Memory B cell (primary cell): ENCODE measurements at regions not wholly inside any gene's neighbourhood (a gene's known extent, or its start where the extent isn't known, plus 50 kb on each side); places are given as distances from the start of the nearest gene placed in this dataset.

Source experiments
- ATAC-seq: fragments of 150-1000 bp; cut with Tn5 transposase; 2 replicates; pipeline ENCODE4 v1.10.0; 2021; ENCODE audit warnings: low read depth, mild to moderate bottlenecking, moderate library complexity
- DNase-seq, 2 donors: peaks; one replicate each; pipeline ENCODE4 v3.0.0; 2022; ENCODE audit warnings: low spot score in 2 of 2
- H3K27ac Mint-ChIP-seq: one replicate; pipeline ENCODE4 v1.8.0; 2022; ENCODE audit warnings: mild to moderate bottlenecking, moderate library complexity, mixed read lengths
- H3K27me3 Mint-ChIP-seq: one replicate; pipeline ENCODE4 v1.8.0; 2022; ENCODE audit warnings: mixed read lengths
- H3K36me3 Mint-ChIP-seq: one replicate; pipeline ENCODE4 v1.8.0; 2022; ENCODE audit warnings: mild to moderate bottlenecking, mixed read lengths
- H3K4me1 Mint-ChIP-seq: one replicate; pipeline ENCODE4 v1.8.0; 2022; ENCODE audit warnings: mixed read lengths
- H3K4me3 Mint-ChIP-seq: one replicate; pipeline ENCODE4 v1.8.0; 2022; ENCODE audit warnings: mild to moderate bottlenecking, moderate library complexity, mixed read lengths
- H3K9me3 Mint-ChIP-seq: one replicate; pipeline ENCODE4 v1.8.0; 2022; ENCODE audit warnings: mixed read lengths

DNA sequence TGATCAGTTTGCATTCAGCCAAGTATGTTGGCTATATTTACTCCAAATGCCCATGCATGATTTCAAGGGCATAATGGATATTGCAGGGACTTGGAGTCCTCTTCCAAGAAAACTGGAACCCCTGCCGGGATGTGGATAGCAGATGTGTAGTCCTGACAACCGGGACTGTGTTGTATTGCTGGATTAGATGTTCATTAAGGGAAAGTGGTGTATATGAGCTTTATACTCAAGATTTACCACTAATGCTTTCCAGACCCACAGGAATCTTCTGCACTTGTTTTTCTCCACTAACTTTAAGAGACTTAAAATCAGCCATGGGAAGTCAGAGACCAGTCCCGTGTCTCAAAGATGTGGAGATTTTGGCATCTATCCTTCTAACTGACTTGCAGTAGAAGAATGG lies 770.9 kb downstream of the HDGFL1 start:
- ATAC-seq, result no peak
- Mint-ChIP-seq H3K9me3 (peaks cover 10% of the 10 kb centered on the region), H3K27me3 (no peaks in the 10 kb centered on the region)

DNA sequence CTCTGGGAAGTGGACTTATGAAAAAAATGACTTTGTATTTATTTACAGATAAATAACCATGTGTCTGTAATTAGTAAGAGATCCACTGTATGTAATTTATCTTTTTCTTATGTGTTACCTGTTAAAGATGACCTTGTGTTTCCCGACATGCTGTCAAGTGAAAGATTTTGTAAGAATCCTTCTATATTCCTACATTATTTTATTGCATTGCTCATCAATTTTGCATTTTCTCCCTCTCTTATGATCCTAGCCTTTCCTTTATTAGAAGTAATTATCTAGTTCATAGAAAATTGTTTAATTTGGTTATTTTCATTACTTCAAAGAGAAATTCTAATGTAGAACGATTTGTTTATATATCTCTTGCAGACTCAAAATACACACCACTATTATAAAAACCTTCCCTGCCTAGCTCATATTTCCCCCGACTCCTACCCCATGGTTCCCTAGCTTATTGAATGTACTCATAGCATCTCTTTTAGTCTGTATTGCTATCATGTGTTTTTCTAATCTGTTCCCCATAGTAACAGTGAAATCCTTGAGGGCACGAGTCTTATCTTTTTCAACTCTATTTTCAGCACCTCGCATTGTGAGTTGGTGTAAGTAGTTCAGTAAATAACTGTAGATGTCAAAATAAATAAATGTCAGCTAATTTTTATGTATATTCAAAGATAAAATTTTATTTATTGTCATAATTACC lies 774.4 kb downstream of the HDGFL1 start:
- ATAC-seq (no peak), DNase-seq (no peak)
- Mint-ChIP-seq H3K27me3 (no peaks in the 10 kb centered on the region), H3K4me3 (no peak overlapping the region), H3K4me1 (no peaks in the 10 kb centered on the region), H3K9me3 (peaks cover 5% of the 10 kb centered on the region), H3K27ac (no peak overlapping the region), H3K36me3 (no peaks in the 10 kb centered on the region)

More for the DNA sequence above, 770.9 kb downstream of the HDGFL1 start:
- H3K4me3 Mint-ChIP-seq, result no peak overlapping the region
- no peak for DNase-seq
- H3K36me3 Mint-ChIP-seq, result no peaks in the 10 kb centered on the region
- H3K27ac Mint-ChIP-seq, result no peak overlapping the region
- no peaks in the 10 kb centered on the region for H3K4me1 Mint-ChIP-seq

GRCh38 chr6:23348185-23348584 lies 777.8 kb upstream of the NRSN1 start:
- H3K4me1 Mint-ChIP-seq, result no peaks in the 10 kb centered on the region
- ATAC-seq, result no peak
- no peak overlapping the region for H3K27ac Mint-ChIP-seq
- H3K4me3 Mint-ChIP-seq, result no peak overlapping the region
- H3K36me3 Mint-ChIP-seq, result no peaks in the 10 kb centered on the region
- H3K27me3 Mint-ChIP-seq, result no peaks in the 10 kb centered on the region
- no peak for DNase-seq
- H3K9me3 Mint-ChIP-seq, result peaks cover 6% of the 10 kb centered on the region

DNA sequence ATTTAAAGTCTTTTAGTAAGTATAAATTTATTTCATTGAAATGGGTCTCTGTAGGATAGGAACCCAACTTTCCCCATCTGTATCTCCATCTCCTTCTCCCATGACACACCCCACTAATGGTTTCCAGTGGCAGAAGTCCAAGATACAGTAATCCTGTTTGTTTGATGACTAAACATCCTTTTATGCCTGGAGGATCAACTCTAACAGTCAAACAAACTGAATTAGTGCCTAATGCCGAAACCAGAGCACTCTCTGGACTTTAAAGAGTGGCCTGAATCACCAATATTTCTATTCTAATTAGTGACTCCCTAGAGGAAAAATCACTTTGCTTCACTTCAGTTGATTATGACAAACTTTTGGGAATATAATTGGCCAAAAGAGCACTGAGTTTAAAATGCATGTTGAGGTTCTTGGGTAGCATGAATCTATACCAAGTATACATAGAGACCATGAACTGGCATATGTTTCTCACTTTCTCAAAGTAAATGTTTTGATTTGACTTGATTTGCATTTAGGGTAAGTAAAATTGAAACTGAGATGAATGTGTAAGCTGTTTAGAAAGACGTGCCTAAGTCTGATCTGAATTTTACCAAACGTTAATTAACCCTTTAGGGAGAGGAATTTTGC lies 776.4 kb upstream of the NRSN1 start:
- peaks cover 3% of the 10 kb centered on the region for H3K9me3 Mint-ChIP-seq
- H3K36me3 Mint-ChIP-seq, result no peaks in the 10 kb centered on the region
- H3K27ac Mint-ChIP-seq, result no peak overlapping the region
- no peak overlapping the region for H3K4me3 Mint-ChIP-seq
- ATAC-seq (no peak), DNase-seq (no peak)
- no peaks in the 10 kb centered on the region for H3K4me1 Mint-ChIP-seq
- H3K27me3 Mint-ChIP-seq, result no peaks in the 10 kb centered on the region

- no peak for ATAC-seq
- H3K36me3 Mint-ChIP-seq, result no peaks in the 10 kb centered on the region
- H3K4me3 Mint-ChIP-seq, result no peak overlapping the region
- DNase-seq, result no peak
- no peaks in the 10 kb centered on the region for H3K27me3 Mint-ChIP-seq
- no peak overlapping the region for H3K27ac Mint-ChIP-seq
- no peaks in the 10 kb centered on the region for H3K4me1 Mint-ChIP-seq
- H3K9me3 Mint-ChIP-seq, result peaks cover 3% of the 10 kb centered on the region
Observed at GRCh38 chr6:23350752-23351453, 775.1 kb upstream of the NRSN1 start.

DNA sequence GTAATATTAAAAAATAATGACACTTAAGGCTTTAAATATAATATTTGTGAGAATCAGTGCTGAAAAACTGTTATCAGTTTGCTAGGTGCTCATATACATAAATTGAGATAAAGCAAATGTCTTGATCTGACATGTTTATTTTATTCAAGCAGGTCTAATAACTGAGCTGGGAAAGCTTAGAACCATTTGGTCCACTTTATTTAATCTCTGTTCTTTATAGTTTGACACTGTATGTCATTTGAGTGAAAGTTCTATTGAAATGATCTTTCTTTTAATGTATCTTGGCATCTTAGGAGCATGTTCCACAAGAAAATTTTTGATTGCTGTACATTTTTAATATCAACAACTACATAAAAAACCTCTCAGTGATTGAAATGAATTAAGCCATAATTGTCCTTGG lies 772.0 kb upstream of the NRSN1 start:
- Mint-ChIP-seq H3K36me3 (no peaks in the 10 kb centered on the region), H3K27ac (no peak overlapping the region), H3K9me3 (peaks cover 5% of the 10 kb centered on the region), H3K4me3 (no peak overlapping the region), H3K4me1 (no peaks in the 10 kb centered on the region), H3K27me3 (no peaks in the 10 kb centered on the region)
- ATAC-seq (no peak), DNase-seq (no peak)

DNA sequence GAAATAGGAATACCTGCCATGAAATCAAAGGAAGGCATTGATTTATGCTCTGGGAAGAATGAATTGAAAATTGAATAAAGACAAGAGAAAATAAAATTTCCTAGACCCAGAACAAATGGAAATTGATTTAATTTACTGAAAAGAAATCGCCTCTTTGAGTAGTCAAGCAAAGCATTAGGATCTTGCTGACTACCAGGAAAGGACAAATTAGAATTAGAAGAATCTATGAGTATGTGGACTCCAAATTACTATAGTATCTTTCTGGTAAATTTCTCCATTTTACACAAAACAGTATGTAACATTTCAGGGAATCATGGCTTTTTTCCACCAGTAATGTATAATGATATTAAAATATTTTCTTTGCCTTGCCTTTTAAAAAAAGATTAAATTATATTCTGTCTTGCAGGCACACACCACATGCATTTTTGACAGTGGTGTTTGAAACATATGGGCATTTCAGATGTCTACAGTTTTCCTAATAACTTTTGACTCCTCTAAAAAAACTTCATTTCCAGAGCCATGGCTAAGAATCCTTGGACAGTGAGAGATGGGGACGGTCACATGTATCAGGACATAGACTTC lies 768.7 kb upstream of the NRSN1 start:
- Mint-ChIP-seq H3K9me3 (peaks cover 8% of the 10 kb centered on the region), H3K4me3 (no peak overlapping the region), H3K36me3 (no peaks in the 10 kb centered on the region), H3K4me1 (no peaks in the 10 kb centered on the region), H3K27ac (no peak overlapping the region), H3K27me3 (no peaks in the 10 kb centered on the region)
- no peak for ATAC-seq
- no peak for DNase-seq

GRCh38 chr6:23365732-23366131 lies 760.3 kb upstream of the NRSN1 start:
- no peaks in the 10 kb centered on the region for H3K27me3 Mint-ChIP-seq
- H3K4me3 Mint-ChIP-seq, result no peak overlapping the region
- no peaks in the 10 kb centered on the region for H3K36me3 Mint-ChIP-seq
- DNase-seq, result no peak
- H3K9me3 Mint-ChIP-seq, result peaks cover 11% of the 10 kb centered on the region
- H3K27ac Mint-ChIP-seq, result no peak overlapping the region
- no peak for ATAC-seq
- H3K4me1 Mint-ChIP-seq, result no peaks in the 10 kb centered on the region

GRCh38 chr6:23367311-23367710 lies 758.7 kb upstream of the NRSN1 start:
- no peaks in the 10 kb centered on the region for H3K36me3 Mint-ChIP-seq
- no peak for DNase-seq
- no peak overlapping the region for H3K27ac Mint-ChIP-seq
- ATAC-seq, result no peak
- no peaks in the 10 kb centered on the region for H3K27me3 Mint-ChIP-seq
- H3K9me3 Mint-ChIP-seq, result peaks cover 8% of the 10 kb centered on the region
- no peak overlapping the region for H3K4me3 Mint-ChIP-seq
- H3K4me1 Mint-ChIP-seq, result no peaks in the 10 kb centered on the region

- Mint-ChIP-seq H3K27ac (no peak overlapping the region), H3K4me1 (no peaks in the 10 kb centered on the region), H3K9me3 (peaks cover 9% of the 10 kb centered on the region), H3K4me3 (no peak overlapping the region), H3K36me3 (no peaks in the 10 kb centered on the region), H3K27me3 (no peaks in the 10 kb centered on the region)
- DNase-seq (no peak), ATAC-seq (no peak)
Observed at GRCh38 chr6:23368557-23368956, 757.5 kb upstream of the NRSN1 start.

DNA sequence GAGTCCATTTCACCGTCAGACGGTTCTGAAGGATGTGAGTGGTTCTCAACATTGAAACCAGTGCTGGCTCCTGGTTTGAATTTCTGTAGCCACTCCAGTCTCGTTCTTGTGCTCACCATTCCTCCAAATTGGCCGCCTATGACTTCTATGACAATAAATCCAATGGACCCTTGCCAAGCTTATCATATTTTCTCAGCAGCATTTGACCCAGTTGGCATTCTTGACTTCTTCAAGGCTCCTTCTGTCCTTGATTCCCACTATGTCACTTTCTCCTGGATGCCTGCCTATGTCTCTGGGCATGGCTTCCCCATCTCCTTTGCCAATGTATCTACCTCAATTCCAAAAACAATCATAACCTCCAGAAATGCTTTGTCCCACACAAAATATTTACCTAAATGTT lies 756.0 kb upstream of the NRSN1 start:
- Mint-ChIP-seq H3K4me3 (no peak overlapping the region), H3K27ac (no peak overlapping the region), H3K4me1 (no peaks in the 10 kb centered on the region), H3K36me3 (no peaks in the 10 kb centered on the region), H3K9me3 (peaks cover 9% of the 10 kb centered on the region), H3K27me3 (no peaks in the 10 kb centered on the region)
- no peak for DNase-seq
- ATAC-seq, result no peak

DNA sequence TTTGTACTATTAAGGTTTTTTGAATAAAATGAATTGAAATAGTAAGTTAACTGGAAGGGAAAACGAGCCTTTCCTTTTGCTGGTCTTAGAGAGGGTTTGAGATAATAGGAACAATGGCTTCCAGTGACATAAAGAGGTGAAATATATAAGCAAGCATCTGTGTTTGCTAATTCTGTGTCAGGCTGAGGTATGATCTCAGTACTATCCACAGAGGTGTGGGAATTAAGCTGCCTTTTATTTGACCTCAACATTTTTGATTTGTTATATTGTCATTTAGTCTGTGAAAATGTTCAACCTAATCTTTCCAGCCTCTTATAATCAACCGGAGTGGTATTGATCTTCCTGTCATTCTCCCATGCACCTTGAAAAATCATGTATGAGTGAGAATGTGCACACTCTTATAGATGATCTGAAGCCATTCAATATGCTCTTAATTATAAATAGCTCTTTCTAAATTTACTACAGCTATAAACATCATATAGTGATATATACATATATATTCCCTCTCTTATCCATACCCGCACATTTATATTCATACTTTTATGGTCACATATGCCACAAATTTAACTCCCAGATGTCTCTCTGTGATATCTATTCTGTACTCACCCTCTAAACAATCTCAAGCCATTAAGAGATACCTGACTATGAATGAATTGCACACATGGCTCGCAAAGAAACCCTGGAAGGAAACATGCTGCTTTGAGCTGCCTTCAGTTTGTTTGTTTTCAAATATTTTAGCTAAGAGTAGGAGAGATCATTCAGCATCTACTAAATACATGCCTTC lies 754.7 kb upstream of the NRSN1 start:
- Mint-ChIP-seq H3K27me3 (no peaks in the 10 kb centered on the region), H3K9me3 (peaks cover 9% of the 10 kb centered on the region), H3K4me1 (no peaks in the 10 kb centered on the region), H3K4me3 (no peak overlapping the region), H3K27ac (no peak overlapping the region), H3K36me3 (no peaks in the 10 kb centered on the region)
- ATAC-seq (no peak), DNase-seq (no peak)

- Mint-ChIP-seq H3K9me3 (peaks cover 8% of the 10 kb centered on the region), H3K27me3 (no peaks in the 10 kb centered on the region), H3K4me1 (no peaks in the 10 kb centered on the region), H3K4me3 (no peak overlapping the region), H3K36me3 (no peaks in the 10 kb centered on the region), H3K27ac (no peak overlapping the region)
- DNase-seq (no peak), ATAC-seq (no peak)
Observed at GRCh38 chr6:23377830-23378229, 748.2 kb upstream of the NRSN1 start.

GRCh38 chr6:23380465-23380864 lies 745.5 kb upstream of the NRSN1 start:
- no peak for DNase-seq
- H3K27ac Mint-ChIP-seq, result no peak overlapping the region
- ATAC-seq, result no peak
- peaks cover 6% of the 10 kb centered on the region for H3K9me3 Mint-ChIP-seq
- H3K27me3 Mint-ChIP-seq, result no peaks in the 10 kb centered on the region
- H3K4me3 Mint-ChIP-seq, result no peak overlapping the region
- no peaks in the 10 kb centered on the region for H3K36me3 Mint-ChIP-seq
- H3K4me1 Mint-ChIP-seq, result no peaks in the 10 kb centered on the region
